ENCODE measurements at regions not wholly inside any gene's neighbourhood (a gene's known extent, or its start where the extent isn't known, plus 50 kb on each side); places are given as distances from the start of the nearest gene placed in this dataset.
"Not testable (repeated sequence)": the region's sequence is repeated elsewhere in the genome, so short reads cannot be mapped to it uniquely, and the experiment has no call there.

- no peak for TF ChIP-seq CTCF (IDR thresholded peaks at IDR 0.05)
- TF ChIP-seq POLR2A (IDR thresholded peaks at IDR 0.05) = no peak
- H3K4me3 ChIP-seq = no peak overlapping the region
- intact Hi-C loops (cut with DNase I; ENCODE audit: low total_unique reads) = no loop called here
- no peak overlapping the region for H3K27ac ChIP-seq
- DNase-seq = no peak
- no peaks in the 10 kb centered on the region for H3K36me3 ChIP-seq
- H3K9me3 ChIP-seq = no peaks in the 10 kb centered on the region
- H3K4me1 ChIP-seq = no peaks in the 10 kb centered on the region
- H3K27me3 ChIP-seq = no peaks in the 10 kb centered on the region
These were observed 258.0 kb downstream of the XPNPEP1 start for GRCh38 chr10:109665321-109665720.

- Histone ChIP-seq H3K27me3 (no peaks in the 10 kb centered on the region), H3K36me3 (no peaks in the 10 kb centered on the region), H3K9me3 (no peaks in the 10 kb centered on the region), H3K4me1 (no peaks in the 10 kb centered on the region), H3K27ac (no peak overlapping the region), H3K4me3 (no peak overlapping the region)
- DNase-seq = no peak
- no peak for TF ChIP-seq CTCF (IDR thresholded peaks at IDR 0.05)
- TF ChIP-seq POLR2A (IDR thresholded peaks at IDR 0.05) = no peak
- intact Hi-C loops (cut with DNase I; ENCODE audit: low total_unique reads) = no loop called here
These were observed 258.8 kb downstream of the XPNPEP1 start for GRCh38 chr10:109664554-109664953.

GRCh38 chr10:109663122-109663521 is 260.2 kb downstream of the XPNPEP1 start:
- TF ChIP-seq CTCF (IDR thresholded peaks at IDR 0.05) = no peak
- no peak for TF ChIP-seq POLR2A (IDR thresholded peaks at IDR 0.05)
- H3K27me3 ChIP-seq = no peaks in the 10 kb centered on the region
- no peak overlapping the region for H3K4me3 ChIP-seq
- DNase-seq = no peak
- intact Hi-C loops (cut with DNase I; ENCODE audit: low total_unique reads) = no loop called here
- H3K9me3 ChIP-seq = no peaks in the 10 kb centered on the region
- no peak overlapping the region for H3K27ac ChIP-seq
- no peaks in the 10 kb centered on the region for H3K4me1 ChIP-seq
- no peaks in the 10 kb centered on the region for H3K36me3 ChIP-seq

- DNase-seq; H3K9me3 ChIP-seq; H3K36me3 ChIP-seq; H3K27me3 ChIP-seq; intact Hi-C loops (cut with DNase I; ENCODE audit: low total_unique reads); H3K27ac ChIP-seq; H3K4me3 ChIP-seq; H3K4me1 ChIP-seq: not testable (repeated sequence)
These were observed 270.7 kb downstream of the XPNPEP1 start for GRCh38 chr10:109652612-109653011.

- H3K27ac ChIP-seq = no peak overlapping the region
- H3K4me3 ChIP-seq = no peak overlapping the region
- H3K4me1 ChIP-seq = no peaks in the 10 kb centered on the region
- H3K36me3 ChIP-seq = no peaks in the 10 kb centered on the region
- intact Hi-C loops (cut with DNase I; ENCODE audit: low total_unique reads) = no loop called here
- no peak for DNase-seq
- H3K9me3 ChIP-seq = no peaks in the 10 kb centered on the region
- TF ChIP-seq POLR2A (IDR thresholded peaks at IDR 0.05) (no peak), CTCF (IDR thresholded peaks at IDR 0.05) (no peak)
- no peaks in the 10 kb centered on the region for H3K27me3 ChIP-seq
These were observed 273.1 kb downstream of the XPNPEP1 start for GRCh38 chr10:109650228-109650627.

- Histone ChIP-seq H3K27me3 (no peaks in the 10 kb centered on the region), H3K4me3 (no peak overlapping the region), H3K4me1 (no peaks in the 10 kb centered on the region), H3K9me3 (no peaks in the 10 kb centered on the region), H3K36me3 (no peaks in the 10 kb centered on the region), H3K27ac (no peak overlapping the region)
- no peak for DNase-seq
- TF ChIP-seq CTCF (IDR thresholded peaks at IDR 0.05) = no peak
- no peak for TF ChIP-seq POLR2A (IDR thresholded peaks at IDR 0.05)
- intact Hi-C loops (cut with DNase I; ENCODE audit: low total_unique reads) = no loop called here
These were observed 275.7 kb downstream of the XPNPEP1 start for GRCh38 chr10:109647627-109648026.

Data from uterus (tissue), 3 donors.